K562 (cell line): ENCODE measurements at regions not wholly inside any gene's neighbourhood (a gene's known extent, or its start where the extent isn't known, plus 50 kb on each side); places are given as distances from the start of the nearest gene placed in this dataset.

Experiments used
- ATAC-seq: fragments of 200-7000 bp; cut with Tn5 transposase; 3 replicates; pipeline ENCODE4 v1.9.1; 2020; ENCODE audit warnings: moderate library complexity
- BruUV-seq: library from RNA; stranded (reverse); fragments of 400-500 nt; replicated peaks from 2 replicates; lab custom pipeline; 2021; lab: Mats Ljungman, UMichigan
- CTCF ChIA-PET: fragments of 300-600 bp; formaldehyde crosslinking; extraction: SDS; loops from one replicate; lab custom pipeline; 2021; ENCODE audit warnings: low intra/inter-chr PET ratio; lab: Yijun Ruan, JAX
- POLR2A ChIA-PET: fragments of 300-600, 350-650 bp; sonication (Branson Sonifier 250); formaldehyde crosslinking; extraction: SDS; loops from one replicate; lab custom pipeline; 2021; ENCODE audit warnings: antibody characterized with exemption, inconsistent platforms; lab: Yijun Ruan, JAX
- DNase-seq, 4 experiments: peaks; one replicate each; pipeline versions ENCODE4 v3.0.0 to v3.0.0-alpha.2; 2011 to 2018; ENCODE audit warnings: low spot score in 3 of 4, mixed read lengths in 3 of 4; ENCODE audit errors: extremely low read depth in 1 of 4
- FAIRE-seq: peaks from 2 replicates; lab custom pipeline; 2011; peaks lifted over from hg19 to GRCh38; lab: Jason Lieb, UNC
- H2AFZ ChIP-seq: 2 replicates; pipeline ENCODE4 v1.6.0; 2011; ENCODE audit warnings: low read depth, low read length, control low read depth, inconsistent platforms
- H3K27ac ChIP-seq: fragments of 200-600 bp; 3 replicates; pipeline ENCODE4 v1.8.0; 2011; ENCODE audit warnings: low read depth, mild to moderate bottlenecking, control low read depth, inconsistent platforms, low read length, moderate library complexity, mixed read lengths; ENCODE audit errors: extremely low read depth
- H3K27me3 ChIP-seq, 2 experiments: fragments of 300-600 bp in 1 of 2; 2 replicates in 1 of 2; 3 replicates in 1 of 2; pipeline versions ENCODE4 v1.6.0 to v1.8.0; 2011; ENCODE audit warnings: inconsistent platforms in 2 of 2, low read length in 2 of 2, mild to moderate bottlenecking in 1 of 2, mixed read lengths in 1 of 2, moderate library complexity in 1 of 2; ENCODE audit not compliant: control insufficient read depth in 2 of 2, insufficient read depth in 2 of 2
- H3K36me3 ChIP-seq: fragments of 300-600 bp; 3 replicates; pipeline ENCODE4 v1.8.0; 2011; ENCODE audit warnings: mild to moderate bottlenecking, low read length, inconsistent platforms; ENCODE audit not compliant: control insufficient read depth, insufficient read depth
- H3K4me1 ChIP-seq, 2 experiments: fragments of 200-600 bp in 1 of 2; replicated peaks in 1 of 2; 2 replicates in 1 of 2; 3 replicates in 1 of 2; pipeline versions ENCODE4 v1.5.1 to v1.8.0; 2011; ENCODE audit warnings: inconsistent platforms in 2 of 2, low read length in 2 of 2, mild to moderate bottlenecking in 1 of 2, mixed read lengths in 1 of 2, moderate library complexity in 1 of 2; ENCODE audit not compliant: control insufficient read depth in 2 of 2, insufficient read depth in 2 of 2
- H3K4me2 ChIP-seq: 2 replicates; pipeline ENCODE4 v1.6.1; 2011; ENCODE audit warnings: low read length, control low read depth, inconsistent platforms, mixed read lengths; ENCODE audit not compliant: insufficient read depth
- H3K4me3 ChIP-seq: fragments of 200-600 bp; sonication (generic), shearing (Covaris generic); 2 replicates; pipeline ENCODE4 v1.5.1; 2016; ENCODE audit warnings: control low read depth, inconsistent platforms
- H3K79me2 ChIP-seq: fragments of 200-600 bp; 3 replicates; pipeline ENCODE4 v1.8.0; 2011; ENCODE audit warnings: low read length, inconsistent platforms; ENCODE audit not compliant: control insufficient read depth, insufficient read depth
- H3K9ac ChIP-seq, 2 experiments: 2 replicates each; pipeline versions ENCODE4 v1.6.0 to v1.6.1; 2011; ENCODE audit warnings: low read depth in 2 of 2, low read length in 2 of 2, control low read depth in 1 of 2, inconsistent platforms in 1 of 2, mild to moderate bottlenecking in 1 of 2, mixed read lengths in 1 of 2; ENCODE audit not compliant: insufficient read depth in 1 of 2
- H3K9me1 ChIP-seq: one replicate; pipeline ENCODE4 v1.6.0; 2011; ENCODE audit warnings: inconsistent platforms, mild to moderate bottlenecking, low read length, moderate library complexity; ENCODE audit not compliant: control insufficient read depth, insufficient read depth
- H3K9me3 ChIP-seq: replicated peaks from 2 replicates; pipeline ENCODE4 v1.5.1; 2011; ENCODE audit warnings: low read depth, low read length, inconsistent platforms; ENCODE audit not compliant: control insufficient read depth, insufficient read depth
- H4K20me1 ChIP-seq: replicated peaks from 2 replicates; pipeline ENCODE4 v1.6.1; 2011; ENCODE audit warnings: low read length, inconsistent platforms, mixed read lengths; ENCODE audit not compliant: control insufficient read depth, insufficient read depth
- HCFC1 ChIP-seq: IDR thresholded peaks from 2 replicates; pipeline ENCODE4 v1.6.1; 2012; ENCODE audit warnings: low read depth, low read length, improper control_type of control experiment
- HMG20B ChIP-seq: fragments of 250-450 bp; sonication (Bioruptor Pico); IDR thresholded peaks from 2 replicates; pipeline ENCODE4 v1.5.0; 2021; ENCODE audit warnings: mild to moderate bottlenecking
- MIER1 ChIP-seq: fragments of 450-650 bp; IDR thresholded peaks from 2 replicates; pipeline ENCODE4 v1.6.1; 2016; ENCODE audit warnings: antibody characterized with exemption, mild to moderate bottlenecking, low read depth
- NFATC3 ChIP-seq: fragments of 450-650 bp; IDR thresholded peaks from 2 replicates; pipeline ENCODE4 v1.6.1; 2017; ENCODE audit warnings: mild to moderate bottlenecking
- NFIX ChIP-seq: fragments of 250-450 bp; sonication (Bioruptor Pico); IDR thresholded peaks from 2 replicates; pipeline ENCODE4 v1.4.0; 2020; ENCODE audit warnings: low read depth, mild to moderate bottlenecking, moderate library complexity
- NFRKB ChIP-seq: fragments of 450-650 bp; IDR thresholded peaks from 2 replicates; pipeline ENCODE4 v1.6.1; 2016; ENCODE audit warnings: low read depth
- SMARCE1 ChIP-seq: fragments of 450-650 bp; IDR thresholded peaks from 2 replicates; pipeline ENCODE4 v1.7.1; 2016; ENCODE audit warnings: mild to moderate bottlenecking
- TCF7L2 ChIP-seq: fragments of 150-350 bp; IDR thresholded peaks from 2 replicates; pipeline ENCODE4 v1.6.1; 2016; ENCODE audit warnings: low read depth, mild to moderate bottlenecking, low read length, moderate library complexity
- YY1 ChIP-seq, 3 experiments: IDR thresholded peaks; 2 replicates each; pipeline ENCODE4 v1.6.1; 2011; ENCODE audit warnings: low read length in 2 of 3, mild to moderate bottlenecking in 2 of 3, moderate library complexity in 2 of 3, borderline replicate concordance in 1 of 3, control low read depth in 1 of 3, low read depth in 1 of 3; ENCODE audit not compliant: insufficient read depth in 3 of 3, insufficient replicate concordance in 2 of 3, control insufficient read depth in 1 of 3, insufficient read length in 1 of 3; ENCODE audit errors: extremely low read depth in 1 of 3
- ZFP36 ChIP-seq: fragments of 150-350 bp; IDR thresholded peaks from 2 replicates; pipeline ENCODE4 v1.6.1; 2018; ENCODE audit warnings: low read length, low read depth; ENCODE audit not compliant: partially characterized antibody
- ZNF830 ChIP-seq: fragments of 250-450 bp; sonication (Bioruptor Pico); IDR thresholded peaks from 2 replicates; pipeline ENCODE4 v1.5.0; 2021; ENCODE audit warnings: mild to moderate bottlenecking
- WGBS: fragments of 100-300 bp; shearing (Covaris generic); methylation state at CpG from one replicate; pipeline ENCODE4 v1.1.6; 2016; ENCODE audit warnings: low coverage, mixed read lengths; ENCODE audit not compliant: insufficient coverage; ENCODE audit errors: missing lambda C conversion rate; 5-methylcytosine and 5-hydroxymethylcytosine counted together
- in situ Hi-C: fragments of 300-500 bp; cut with MboI; formaldehyde crosslinking; loops from 4 replicates; pipeline ENCODE4 v1.15.0; 2018; ENCODE audit warnings: inconsistent platforms, mixed read lengths
- intact Hi-C: fragments of 100-400 bp; cut with micrococcal nuclease; formaldehyde crosslinking; loops from 2 replicates; pipeline ENCODE4 v1.14.2; 2022
- TF ChIP-seq, protein P1 (sequence below): sonication (generic); formaldehyde crosslinking; IDR thresholded peaks from 2 replicates; pipeline ENCODE4 v1.8.0; 2022; ENCODE audit warnings: mild to moderate bottlenecking, missing genetic modification reagents
- TF ChIP-seq, protein P2 (sequence below): fragments of 250-450 bp; sonication (Bioruptor Pico); IDR thresholded peaks from 2 replicates; pipeline ENCODE4 v1.5.0; 2021
- TF ChIP-seq, protein P3 (sequence below): fragments of 200-800 bp; sonication (Bioruptor generic); IDR thresholded peaks from 2 replicates; pipeline ENCODE4 v1.6.1; 2017; ENCODE audit warnings: missing genetic modification characterization, missing compliant biosample characterization
- TF ChIP-seq, protein P4 (sequence below): sonication (generic); formaldehyde crosslinking; IDR thresholded peaks from 2 replicates; pipeline ENCODE4 v1.8.0; 2023; ENCODE audit warnings: mild to moderate bottlenecking, missing genetic modification reagents

DNA sequence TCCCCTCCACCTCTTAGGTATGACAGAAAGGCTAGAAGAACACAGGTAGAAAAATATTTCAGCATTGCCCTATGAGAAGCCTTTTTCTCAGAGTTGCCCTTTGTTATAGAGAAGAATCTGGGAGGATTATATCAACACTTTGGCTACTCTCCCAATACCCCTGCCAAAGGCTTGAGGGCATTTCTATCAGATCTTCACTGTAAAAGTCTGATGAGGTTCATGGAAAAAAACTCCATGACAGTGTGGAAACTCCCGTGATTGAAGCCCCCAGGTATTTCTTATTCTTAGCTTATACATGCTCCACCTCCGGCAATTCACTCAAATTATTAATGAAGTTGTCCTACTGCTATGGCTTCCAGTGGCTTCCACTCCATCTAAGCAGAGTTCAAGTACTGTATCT is 753.6 kb downstream of the CENPC start (continued):
- TF ChIP-seq, protein P1, sequence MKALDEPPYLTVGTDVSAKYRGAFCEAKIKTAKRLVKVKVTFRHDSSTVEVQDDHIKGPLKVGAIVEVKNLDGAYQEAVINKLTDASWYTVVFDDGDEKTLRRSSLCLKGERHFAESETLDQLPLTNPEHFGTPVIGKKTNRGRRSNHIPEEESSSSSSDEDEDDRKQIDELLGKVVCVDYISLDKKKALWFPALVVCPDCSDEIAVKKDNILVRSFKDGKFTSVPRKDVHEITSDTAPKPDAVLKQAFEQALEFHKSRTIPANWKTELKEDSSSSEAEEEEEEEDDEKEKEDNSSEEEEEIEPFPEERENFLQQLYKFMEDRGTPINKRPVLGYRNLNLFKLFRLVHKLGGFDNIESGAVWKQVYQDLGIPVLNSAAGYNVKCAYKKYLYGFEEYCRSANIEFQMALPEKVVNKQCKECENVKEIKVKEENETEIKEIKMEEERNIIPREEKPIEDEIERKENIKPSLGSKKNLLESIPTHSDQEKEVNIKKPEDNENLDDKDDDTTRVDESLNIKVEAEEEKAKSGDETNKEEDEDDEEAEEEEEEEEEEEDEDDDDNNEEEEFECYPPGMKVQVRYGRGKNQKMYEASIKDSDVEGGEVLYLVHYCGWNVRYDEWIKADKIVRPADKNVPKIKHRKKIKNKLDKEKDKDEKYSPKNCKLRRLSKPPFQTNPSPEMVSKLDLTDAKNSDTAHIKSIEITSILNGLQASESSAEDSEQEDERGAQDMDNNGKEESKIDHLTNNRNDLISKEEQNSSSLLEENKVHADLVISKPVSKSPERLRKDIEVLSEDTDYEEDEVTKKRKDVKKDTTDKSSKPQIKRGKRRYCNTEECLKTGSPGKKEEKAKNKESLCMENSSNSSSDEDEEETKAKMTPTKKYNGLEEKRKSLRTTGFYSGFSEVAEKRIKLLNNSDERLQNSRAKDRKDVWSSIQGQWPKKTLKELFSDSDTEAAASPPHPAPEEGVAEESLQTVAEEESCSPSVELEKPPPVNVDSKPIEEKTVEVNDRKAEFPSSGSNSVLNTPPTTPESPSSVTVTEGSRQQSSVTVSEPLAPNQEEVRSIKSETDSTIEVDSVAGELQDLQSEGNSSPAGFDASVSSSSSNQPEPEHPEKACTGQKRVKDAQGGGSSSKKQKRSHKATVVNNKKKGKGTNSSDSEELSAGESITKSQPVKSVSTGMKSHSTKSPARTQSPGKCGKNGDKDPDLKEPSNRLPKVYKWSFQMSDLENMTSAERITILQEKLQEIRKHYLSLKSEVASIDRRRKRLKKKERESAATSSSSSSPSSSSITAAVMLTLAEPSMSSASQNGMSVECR (CRISPR knock-in tag), result no peak
- TF ChIP-seq TCF7L2, result no peak
- no peak for TF ChIP-seq HMG20B (CRISPR knock-in tag)
- TF ChIP-seq MIER1, result no peak
- TF ChIP-seq HCFC1, result no peak
- TF ChIP-seq, protein P2, sequence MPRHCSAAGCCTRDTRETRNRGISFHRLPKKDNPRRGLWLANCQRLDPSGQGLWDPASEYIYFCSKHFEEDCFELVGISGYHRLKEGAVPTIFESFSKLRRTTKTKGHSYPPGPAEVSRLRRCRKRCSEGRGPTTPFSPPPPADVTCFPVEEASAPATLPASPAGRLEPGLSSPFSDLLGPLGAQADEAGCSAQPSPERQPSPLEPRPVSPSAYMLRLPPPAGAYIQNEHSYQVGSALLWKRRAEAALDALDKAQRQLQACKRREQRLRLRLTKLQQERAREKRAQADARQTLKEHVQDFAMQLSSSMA (CRISPR knock-in tag), result no peak

DNA sequence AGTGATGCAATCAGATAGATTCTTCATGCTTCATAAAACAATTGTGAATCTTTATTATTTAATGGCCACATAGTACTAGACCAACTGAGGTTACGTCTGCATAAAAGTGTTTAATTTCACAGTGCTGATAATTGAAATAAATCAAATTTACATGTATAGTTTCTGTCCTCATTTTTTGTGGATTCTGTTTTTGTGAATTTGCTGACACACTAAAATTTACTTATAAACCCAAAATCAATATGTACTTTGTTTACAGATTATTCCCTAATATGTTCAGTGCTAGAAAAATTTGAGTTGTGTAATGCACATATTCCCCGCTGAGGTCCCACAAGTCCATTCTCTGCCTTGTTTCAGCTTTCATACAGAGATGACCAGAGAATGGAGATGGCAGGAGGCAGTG is 759.8 kb downstream of the CENPC start:
- Histone ChIP-seq H3K79me2 (no peaks in the 10 kb centered on the region), H3K27ac (no peak overlapping the region), H3K4me3 (no peak overlapping the region), H2AFZ (no peak overlapping the region), H4K20me1 (no peaks in the 10 kb centered on the region), H3K9me1 (no peaks in the 10 kb centered on the region), H3K9me3 (no peaks in the 10 kb centered on the region), H3K36me3 (no peaks in the 10 kb centered on the region), H3K4me1 (no peaks in the 10 kb centered on the region), H3K27me3 (no peaks in the 10 kb centered on the region), H3K9ac (no peak overlapping the region), H3K4me2 (no peak overlapping the region)
- in situ Hi-C loops, result no loop called here
- POLR2A ChIA-PET, result no interaction called here
- BruUV-seq, result no TSS peak
- intact Hi-C loops, result no loop called here
- no peak for FAIRE-seq
- WGBS, result 4% methylated on average over 1 of the region's 2 CpGs
- no peak for DNase-seq
- ATAC-seq, result no peak
- CTCF ChIA-PET, result no interaction called here
- TF ChIP-seq NFATC3 (no peak), NFIX (CRISPR knock-in tag) (no peak), YY1 (IDR thresholded peaks at IDR 0.05; ENCODE audit: borderline replicate concordance in 1 of 3, control insufficient read depth in 1 of 3, extremely low read depth in 1 of 3, insufficient read depth in 3 of 3, insufficient read length in 1 of 3, insufficient replicate concordance in 2 of 3, low read depth in 1 of 3, low read length in 2 of 3) (no peak), SMARCE1 (no peak), ZFP36 (no peak), NFRKB (no peak), ZNF830 (CRISPR knock-in tag) (no peak)
- TF ChIP-seq, protein P3, sequence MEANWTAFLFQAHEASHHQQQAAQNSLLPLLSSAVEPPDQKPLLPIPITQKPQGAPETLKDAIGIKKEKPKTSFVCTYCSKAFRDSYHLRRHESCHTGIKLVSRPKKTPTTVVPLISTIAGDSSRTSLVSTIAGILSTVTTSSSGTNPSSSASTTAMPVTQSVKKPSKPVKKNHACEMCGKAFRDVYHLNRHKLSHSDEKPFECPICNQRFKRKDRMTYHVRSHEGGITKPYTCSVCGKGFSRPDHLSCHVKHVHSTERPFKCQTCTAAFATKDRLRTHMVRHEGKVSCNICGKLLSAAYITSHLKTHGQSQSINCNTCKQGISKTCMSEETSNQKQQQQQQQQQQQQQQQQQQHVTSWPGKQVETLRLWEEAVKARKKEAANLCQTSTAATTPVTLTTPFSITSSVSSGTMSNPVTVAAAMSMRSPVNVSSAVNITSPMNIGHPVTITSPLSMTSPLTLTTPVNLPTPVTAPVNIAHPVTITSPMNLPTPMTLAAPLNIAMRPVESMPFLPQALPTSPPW, result no peak
- TF ChIP-seq, protein P4, sequence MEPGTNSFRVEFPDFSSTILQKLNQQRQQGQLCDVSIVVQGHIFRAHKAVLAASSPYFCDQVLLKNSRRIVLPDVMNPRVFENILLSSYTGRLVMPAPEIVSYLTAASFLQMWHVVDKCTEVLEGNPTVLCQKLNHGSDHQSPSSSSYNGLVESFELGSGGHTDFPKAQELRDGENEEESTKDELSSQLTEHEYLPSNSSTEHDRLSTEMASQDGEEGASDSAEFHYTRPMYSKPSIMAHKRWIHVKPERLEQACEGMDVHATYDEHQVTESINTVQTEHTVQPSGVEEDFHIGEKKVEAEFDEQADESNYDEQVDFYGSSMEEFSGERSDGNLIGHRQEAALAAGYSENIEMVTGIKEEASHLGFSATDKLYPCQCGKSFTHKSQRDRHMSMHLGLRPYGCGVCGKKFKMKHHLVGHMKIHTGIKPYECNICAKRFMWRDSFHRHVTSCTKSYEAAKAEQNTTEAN (CRISPR knock-in tag), result no peak
